H1 (cell line): ENCODE measurements at regions not wholly inside any gene's neighbourhood (a gene's known extent, or its start where the extent isn't known, plus 50 kb on each side); places are given as distances from the start of the nearest gene placed in this dataset.

ENCODE experiments used
- CTCF ChIA-PET: fragments of 300-600 bp; sonication (Branson Sonifier 250); formaldehyde crosslinking; loops from one replicate; lab custom pipeline; 2021; ENCODE audit not compliant: partially characterized antibody; lab: Charles Lee
- POLR2A ChIA-PET: fragments of 300-600 bp; sonication (Branson Sonifier 250); formaldehyde crosslinking; loops from one replicate; lab custom pipeline; 2021; ENCODE audit warnings: inconsistent platforms; ENCODE audit not compliant: partially characterized antibody; lab: Charles Lee
- DNase-seq, 2 experiments: peaks; one replicate each; pipeline versions ENCODE4 v3.0.0 to v3.0.0-alpha.2; 2010 to 2022; ENCODE audit warnings: low spot score in 2 of 2, low read depth in 1 of 2, mixed read lengths in 1 of 2
- FAIRE-seq: peaks from 2 replicates; lab custom pipeline; 2011; peaks lifted over from hg19 to GRCh38; lab: Jason Lieb, UNC
- H2AFZ ChIP-seq: 2 replicates; pipeline ENCODE4 v1.8.1; 2012; ENCODE audit warnings: low read length, inconsistent platforms
- H2AK5ac ChIP-seq: 2 replicates; pipeline ENCODE4 v1.6.1; 2013; ENCODE audit warnings: low read depth, low read length
- H2BK120ac ChIP-seq: replicated peaks from 2 replicates; pipeline ENCODE3; 2013; ENCODE audit warnings: low read depth, low read length, inconsistent platforms
- H2BK12ac ChIP-seq: 2 replicates; pipeline ENCODE4 v1.6.1; 2013; ENCODE audit warnings: low read depth, low read length
- H2BK15ac ChIP-seq: 2 replicates; pipeline ENCODE4 v1.6.1; 2013; ENCODE audit warnings: low read length
- H2BK20ac ChIP-seq: 2 replicates; pipeline ENCODE4 v1.6.1; 2013; ENCODE audit warnings: low read length
- H2BK5ac ChIP-seq: 2 replicates; pipeline ENCODE4 v1.6.1; 2013; ENCODE audit warnings: low read depth, low read length
- H3K14ac ChIP-seq: 2 replicates; pipeline ENCODE4 v1.6.1; 2013; ENCODE audit warnings: inconsistent platforms; ENCODE audit not compliant: insufficient read length
- H3K18ac ChIP-seq: 2 replicates; pipeline ENCODE4 v1.6.1; 2013; ENCODE audit warnings: low read length; ENCODE audit errors: extremely low read depth
- H3K23ac ChIP-seq: 2 replicates; pipeline ENCODE4 v1.6.1; 2013; ENCODE audit warnings: inconsistent platforms; ENCODE audit not compliant: insufficient read length
- H3K23me2 ChIP-seq: 2 replicates; pipeline ENCODE4 v1.6.1; 2013; ENCODE audit warnings: low read depth, low read length
- H3K27ac ChIP-seq: 2 replicates; pipeline ENCODE4 v1.6.1; 2011; ENCODE audit warnings: low read depth, low read length, inconsistent platforms
- H3K27me3 ChIP-seq, 4 experiments: replicated peaks in 1 of 4; 1 replicate in 1 of 4; 2 replicates in 3 of 4; pipeline versions ENCODE4 v1.6.1 to v1.8.1; 2011 to 2013; ENCODE audit warnings: low read length in 3 of 4, mild to moderate bottlenecking in 3 of 4, inconsistent platforms in 2 of 4, mixed read lengths in 2 of 4, moderate library complexity in 1 of 4; ENCODE audit not compliant: control insufficient read depth in 3 of 4, insufficient read depth in 3 of 4; ENCODE audit errors: extremely low read depth in 1 of 4
- H3K36me3 ChIP-seq, 4 experiments: 2 replicates each; pipeline versions ENCODE4 v1.6.1 to v1.8.1; 2011 to 2013; ENCODE audit warnings: mild to moderate bottlenecking in 4 of 4, low read length in 3 of 4, moderate library complexity in 2 of 4, control low read depth in 1 of 4, inconsistent platforms in 1 of 4; ENCODE audit not compliant: insufficient read depth in 4 of 4, control insufficient read depth in 2 of 4
- H3K4ac ChIP-seq: replicated peaks from 2 replicates; pipeline ENCODE3; 2013; ENCODE audit warnings: low read length, low read depth, mixed read lengths, inconsistent platforms; ENCODE audit not compliant: insufficient read length
- H3K4me1 ChIP-seq, 4 experiments: replicated peaks in 1 of 4; 1 replicate in 1 of 4; 2 replicates in 3 of 4; pipeline versions ENCODE4 v1.6.1 to v1.8.1; 2011 to 2013; ENCODE audit warnings: low read length in 3 of 4, inconsistent platforms in 2 of 4, mixed read lengths in 1 of 4; ENCODE audit not compliant: insufficient read depth in 4 of 4, control insufficient read depth in 3 of 4
- H3K4me2 ChIP-seq, 2 experiments: 2 replicates each; pipeline versions ENCODE4 v1.6.1 to v1.8.1; 2011 to 2013; ENCODE audit warnings: low read depth in 2 of 2, low read length in 2 of 2, control low read depth in 1 of 2, inconsistent platforms in 1 of 2, mild to moderate bottlenecking in 1 of 2; ENCODE audit not compliant: insufficient read depth in 1 of 2
- H3K4me3 ChIP-seq, 4 experiments: fragments of 200-600, 300-600 bp in 1 of 4; sonication (generic), shearing (Covaris generic), sonication (Bioruptor Twin) in 1 of 4; 2 replicates each; pipeline versions ENCODE4 v1.5.1 to v1.8.1; 2011 to 2016; ENCODE audit warnings: low read length in 4 of 4, low read depth in 3 of 4, control low read depth in 2 of 4, inconsistent platforms in 2 of 4, mild to moderate bottlenecking in 2 of 4, mixed read lengths in 1 of 4, moderate library complexity in 1 of 4; ENCODE audit not compliant: insufficient read depth in 2 of 4; ENCODE audit errors: extremely low read depth in 1 of 4
- H3K56ac ChIP-seq: replicated peaks from 2 replicates; pipeline ENCODE3; 2013; ENCODE audit warnings: low read depth, mild to moderate bottlenecking, mixed read lengths, low read length, inconsistent platforms; ENCODE audit not compliant: insufficient read length
- H3K79me1 ChIP-seq: 2 replicates; pipeline ENCODE4 v1.6.1; 2013; ENCODE audit warnings: low read depth, low read length, control low read depth
- H3K79me2 ChIP-seq, 2 experiments: 2 replicates each; pipeline versions ENCODE4 v1.6.1 to v1.8.1; 2012 to 2013; ENCODE audit warnings: low read length in 2 of 2, mild to moderate bottlenecking in 2 of 2, inconsistent platforms in 1 of 2; ENCODE audit not compliant: insufficient read depth in 2 of 2, control insufficient read depth in 1 of 2
- H3K9ac ChIP-seq, 4 experiments: replicated peaks in 1 of 4; 1 replicate in 1 of 4; 2 replicates in 3 of 4; pipeline versions ENCODE4 v1.6.1 to v1.8.1; 2011 to 2013; ENCODE audit warnings: low read depth in 3 of 4, low read length in 3 of 4, control low read depth in 2 of 4, mild to moderate bottlenecking in 2 of 4, moderate library complexity in 2 of 4, inconsistent platforms in 1 of 4; ENCODE audit errors: extremely low read depth in 1 of 4
- H3K9me3 ChIP-seq, 2 experiments: 2 replicates each; pipeline versions ENCODE4 v1.6.1 to v1.8.1; 2012 to 2013; ENCODE audit warnings: mild to moderate bottlenecking in 2 of 2, moderate library complexity in 2 of 2, control low read depth in 1 of 2, inconsistent platforms in 1 of 2, low read depth in 1 of 2, low read length in 1 of 2, mixed read lengths in 1 of 2; ENCODE audit not compliant: insufficient read depth in 2 of 2
- H4K20me1 ChIP-seq, 2 experiments: replicated peaks in 1 of 2; 2 replicates each; pipeline versions ENCODE3 to v1.8.1; 2011 to 2013; ENCODE audit warnings: inconsistent platforms in 2 of 2, low read length in 2 of 2, mild to moderate bottlenecking in 1 of 2; ENCODE audit not compliant: insufficient read depth in 2 of 2, control insufficient read depth in 1 of 2
- H4K5ac ChIP-seq: 2 replicates; pipeline ENCODE4 v1.6.1; 2013; ENCODE audit warnings: low read length, low read depth, mixed read lengths, inconsistent platforms; ENCODE audit not compliant: insufficient read length
- H4K8ac ChIP-seq: 2 replicates; pipeline ENCODE4 v1.8.0; 2013; ENCODE audit warnings: mild to moderate bottlenecking, moderate library complexity, low read length, inconsistent platforms; ENCODE audit not compliant: insufficient read depth; ENCODE audit errors: extremely low read depth
- H4K91ac ChIP-seq: replicated peaks from 2 replicates; pipeline ENCODE3; 2013; ENCODE audit warnings: low read length, mixed read lengths, inconsistent platforms; ENCODE audit not compliant: insufficient read length
- CEBPB ChIP-seq: IDR thresholded peaks from 2 replicates; pipeline ENCODE4 v1.6.1; 2012; ENCODE audit warnings: low read depth, low read length
- CREB1 ChIP-seq: IDR thresholded peaks from 2 replicates; pipeline ENCODE4 v1.6.1; 2012; ENCODE audit warnings: inconsistent platforms
- EGR1 ChIP-seq: IDR thresholded peaks from 2 replicates; pipeline ENCODE4 v1.6.1; 2011; ENCODE audit warnings: low read depth, low read length, borderline replicate concordance
- GABPA ChIP-seq: IDR thresholded peaks from 2 replicates; pipeline ENCODE4 v1.6.1; 2011; ENCODE audit warnings: mild to moderate bottlenecking, low read length, moderate library complexity, borderline replicate concordance; ENCODE audit not compliant: insufficient read depth
- HDAC2 ChIP-seq, 2 experiments: fragments of 300-600 bp in 1 of 2; sonication (generic) in 1 of 2; IDR thresholded peaks; 2 replicates each; pipeline ENCODE4 v1.6.1; 2011 to 2012; ENCODE audit warnings: low read depth in 2 of 2, low read length in 2 of 2, mild to moderate bottlenecking in 2 of 2, moderate library complexity in 2 of 2, borderline replicate concordance in 1 of 2, inconsistent platforms in 1 of 2
- HDAC6 ChIP-seq: IDR thresholded peaks from one replicate; pipeline ENCODE4 v1.7.1; 2012; ENCODE audit warnings: low read depth, mild to moderate bottlenecking, inconsistent platforms, low read length, moderate library complexity
- KDM1A ChIP-seq: fragments of 200-600, 300-600 bp; sonication (generic); IDR thresholded peaks from 2 replicates; pipeline ENCODE4 v1.7.1; 2016; ENCODE audit warnings: mild to moderate bottlenecking, low read length, borderline replicate concordance
- NRF1 ChIP-seq: IDR thresholded peaks from 2 replicates; pipeline ENCODE4 v1.6.1; 2011; ENCODE audit warnings: mild to moderate bottlenecking, low read depth, low read length, improper control_type of control experiment
- POLR2AphosphoS5 ChIP-seq: IDR thresholded peaks from 2 replicates; pipeline ENCODE4 v1.6.1; 2011; ENCODE audit warnings: low read depth, low read length
- POU5F1 ChIP-seq: IDR thresholded peaks from 2 replicates; pipeline ENCODE4 v1.6.1; 2011; ENCODE audit warnings: low read depth, mild to moderate bottlenecking, low read length, moderate library complexity
- RNF2 ChIP-seq: fragments of 200-900, 300-1000 bp; sonication (generic); IDR thresholded peaks from 2 replicates; pipeline ENCODE4 v1.7.1; 2016; ENCODE audit warnings: borderline replicate concordance, low read depth, mild to moderate bottlenecking, antibody characterized with exemption, low read length; ENCODE audit not compliant: poor library complexity, severe bottlenecking; ENCODE audit errors: missing control alignments
- SIRT6 ChIP-seq: IDR thresholded peaks from one replicate; pipeline ENCODE4 v1.7.1; 2012; ENCODE audit warnings: low read length, inconsistent platforms
- SIX5 ChIP-seq: IDR thresholded peaks from 2 replicates; pipeline ENCODE4 v1.6.1; 2011; ENCODE audit warnings: mild to moderate bottlenecking, low read depth, low read length
- USF2 ChIP-seq: IDR thresholded peaks from 2 replicates; pipeline ENCODE4 v1.6.1; 2011; ENCODE audit warnings: low read length, improper control_type of control experiment
- YY1 ChIP-seq: IDR thresholded peaks from 2 replicates; pipeline ENCODE4 v1.6.1; 2011; ENCODE audit warnings: low read depth, mild to moderate bottlenecking, low read length
- ZNF274 ChIP-seq: IDR thresholded peaks from 2 replicates; pipeline ENCODE4 v1.7.0; 2012; ENCODE audit warnings: low read length, borderline replicate concordance; ENCODE audit errors: extremely low read depth

GRCh38 chr6:165183071-165183470 is 126.3 kb downstream of the C6orf118 start:
- Histone ChIP-seq H3K36me3 (no peaks in the 10 kb centered on the region; a peak in 1 of 8 replicates), H3K18ac (no peak overlapping the region), H4K8ac (no peak overlapping the region), H3K27me3 (no peaks in the 10 kb centered on the region), H2BK12ac (no peak overlapping the region), H3K4me3 (no peak overlapping the region), H4K20me1 (no peaks in the 10 kb centered on the region), H3K56ac (no peak overlapping the region), H3K79me2 (no peaks in the 10 kb centered on the region), H2BK120ac (no peak overlapping the region), H2AFZ (no peak overlapping the region), H3K4ac (no peak overlapping the region), H3K9me3 (peaks cover 8% of the 10 kb centered on the region in 2 experiments; a peak in 2 of 4 replicates), H2BK5ac (no peak overlapping the region), H4K91ac (no peak overlapping the region), H2AK5ac (no peak overlapping the region), H3K23me2 (no peaks in the 10 kb centered on the region), H3K4me2 (no peak overlapping the region), H3K79me1 (no peaks in the 10 kb centered on the region), H3K4me1 (no peaks in the 10 kb centered on the region), H3K9ac (no peak overlapping the region), H2BK20ac (no peak overlapping the region), H2BK15ac (no peak overlapping the region), H4K5ac (no peak overlapping the region), H3K27ac (no peak overlapping the region), H3K14ac (no peak overlapping the region), H3K23ac (no peak overlapping the region)
- DNase-seq (no peak), FAIRE-seq (no peak)
- ChIA-PET CTCF (no interaction called here), POLR2A (no interaction called here)
- TF ChIP-seq RNF2 (no peak), POLR2AphosphoS5 (no peak), CREB1 (no peak), EGR1 (no peak), HDAC6 (no peak), KDM1A (no peak), HDAC2 (IDR thresholded peaks at IDR 0.05; ENCODE audit: borderline replicate concordance in 1 of 2, low read depth in 2 of 2, low read length in 2 of 2) (no peak), POU5F1 (no peak), GABPA (no peak), ZNF274 (no peak), USF2 (no peak), CEBPB (no peak), SIX5 (no peak), YY1 (no peak), NRF1 (no peak), SIRT6 (no peak)
